ENCODE measurements at regions not wholly inside any gene's neighbourhood (a gene's known extent, or its start where the extent isn't known, plus 50 kb on each side); places are given as distances from the start of the nearest gene placed in this dataset.

DNA sequence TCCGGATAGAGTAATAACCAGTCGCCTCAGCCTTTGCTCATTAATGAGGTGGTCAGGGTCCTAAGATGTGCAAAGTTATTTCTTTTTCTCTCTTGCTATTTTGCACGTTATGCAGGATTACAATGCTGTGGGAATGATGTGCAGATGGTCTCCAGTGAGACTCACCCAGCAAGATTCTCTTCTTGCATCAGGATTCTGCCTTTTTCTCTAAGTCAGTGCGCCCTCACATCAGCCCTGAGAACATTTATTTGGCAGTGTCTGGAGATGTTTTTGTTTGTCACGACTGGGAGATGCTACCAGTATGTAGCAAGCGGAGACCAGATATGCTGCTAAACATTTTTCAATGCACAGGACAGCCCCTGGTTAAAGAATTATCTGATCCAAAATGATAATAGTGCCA, 280.3 kb upstream of the WWC1 start:
- TF ChIP-seq CTCF (IDR thresholded peaks at IDR 0.05) (no peak), EP300 (IDR thresholded peaks at IDR 0.05; ENCODE audit: low read depth) (no peak), POLR2A (IDR thresholded peaks at IDR 0.05) (no peak), POLR2AphosphoS5 (IDR thresholded peaks at IDR 0.05) (no peak)
- Histone ChIP-seq H3K36me3 (no peaks in the 10 kb centered on the region), H3K4me1 (no peaks in the 10 kb centered on the region), H3K9me3 (no peaks in the 10 kb centered on the region), H3K27me3 (no peaks in the 10 kb centered on the region), H3K27ac (no peak overlapping the region), H3K4me3 (no peak overlapping the region)
- in situ Hi-C loops (cut with MboI; ENCODE audit: low pct_ligation_motif_present in 1 of 4, low pct_unique_long_range_greater_than_20kb in 1 of 4, low sequenced_read_pairs in 3 of 4) (no loop called here), intact Hi-C loops (cut with DNase I; ENCODE audit: low total_unique reads) (no loop called here)
- 81 to 85% methylated on average over 3 to 6 of the region's 6 CpGs for WGBS, 2 donors (ENCODE audit: low coverage in 1 of 2)
- DNase-seq, result no peak

- Histone ChIP-seq H3K4me3 (no peak overlapping the region), H3K4me1 (no peaks in the 10 kb centered on the region), H3K9me3 (no peaks in the 10 kb centered on the region), H3K27ac (no peak overlapping the region), H3K36me3 (no peaks in the 10 kb centered on the region), H3K27me3 (no peaks in the 10 kb centered on the region)
- intact Hi-C loops (cut with DNase I; ENCODE audit: low total_unique reads), result no loop called here
- 66 to 79% methylated on average over 3 to 5 of the region's 5 CpGs for WGBS, 2 donors (ENCODE audit: low coverage in 1 of 2)
- in situ Hi-C loops (cut with MboI; ENCODE audit: low pct_ligation_motif_present in 1 of 4, low pct_unique_long_range_greater_than_20kb in 1 of 4, low sequenced_read_pairs in 3 of 4), result no loop called here
- TF ChIP-seq CTCF (IDR thresholded peaks at IDR 0.05), result no peak
- no peak for TF ChIP-seq POLR2AphosphoS5 (IDR thresholded peaks at IDR 0.05)
- no peak for TF ChIP-seq EP300 (IDR thresholded peaks at IDR 0.05; ENCODE audit: low read depth)
- TF ChIP-seq POLR2A (IDR thresholded peaks at IDR 0.05), result no peak
- no peak for DNase-seq
Observed at GRCh38 chr5:168012006-168012405, 279.4 kb upstream of the WWC1 start.

- in situ Hi-C loops (cut with MboI; ENCODE audit: low pct_ligation_motif_present in 1 of 4, low pct_unique_long_range_greater_than_20kb in 1 of 4, low sequenced_read_pairs in 3 of 4) (no loop called here), intact Hi-C loops (cut with DNase I; ENCODE audit: low total_unique reads) (no loop called here)
- Histone ChIP-seq H3K4me3 (no peak overlapping the region), H3K9me3 (no peaks in the 10 kb centered on the region), H3K27ac (no peak overlapping the region), H3K4me1 (no peaks in the 10 kb centered on the region), H3K36me3 (no peaks in the 10 kb centered on the region), H3K27me3 (no peaks in the 10 kb centered on the region)
- TF ChIP-seq EP300 (IDR thresholded peaks at IDR 0.05; ENCODE audit: low read depth), result no peak
- no peak for TF ChIP-seq CTCF (IDR thresholded peaks at IDR 0.05)
- no peak for TF ChIP-seq POLR2AphosphoS5 (IDR thresholded peaks at IDR 0.05)
- no peak for TF ChIP-seq POLR2A (IDR thresholded peaks at IDR 0.05)
- 91 to 94% methylated on average over 4 of the region's 4 CpGs for WGBS, 2 donors (ENCODE audit: low coverage in 1 of 2)
- DNase-seq, result no peak
Observed at GRCh38 chr5:168013546-168013945, 277.9 kb upstream of the WWC1 start.

- H3K27me3 ChIP-seq, result no peaks in the 10 kb centered on the region
- DNase-seq, result no peak
- no peaks in the 10 kb centered on the region for H3K36me3 ChIP-seq
- H3K4me3 ChIP-seq, result no peak overlapping the region
- no peaks in the 10 kb centered on the region for H3K4me1 ChIP-seq
- H3K9me3 ChIP-seq, result no peaks in the 10 kb centered on the region
- 72 to 89% methylated on average over 2 to 5 of the region's 5 CpGs for WGBS, 2 donors (ENCODE audit: low coverage in 1 of 2)
- H3K27ac ChIP-seq, result no peak overlapping the region
- in situ Hi-C loops (cut with MboI; ENCODE audit: low pct_ligation_motif_present in 1 of 4, low pct_unique_long_range_greater_than_20kb in 1 of 4, low sequenced_read_pairs in 3 of 4) (no loop called here), intact Hi-C loops (cut with DNase I; ENCODE audit: low total_unique reads) (no loop called here)
- no peak for TF ChIP-seq POLR2AphosphoS5 (IDR thresholded peaks at IDR 0.05)
Observed at GRCh38 chr5:168014433-168015123, 276.9 kb upstream of the WWC1 start.

DNA sequence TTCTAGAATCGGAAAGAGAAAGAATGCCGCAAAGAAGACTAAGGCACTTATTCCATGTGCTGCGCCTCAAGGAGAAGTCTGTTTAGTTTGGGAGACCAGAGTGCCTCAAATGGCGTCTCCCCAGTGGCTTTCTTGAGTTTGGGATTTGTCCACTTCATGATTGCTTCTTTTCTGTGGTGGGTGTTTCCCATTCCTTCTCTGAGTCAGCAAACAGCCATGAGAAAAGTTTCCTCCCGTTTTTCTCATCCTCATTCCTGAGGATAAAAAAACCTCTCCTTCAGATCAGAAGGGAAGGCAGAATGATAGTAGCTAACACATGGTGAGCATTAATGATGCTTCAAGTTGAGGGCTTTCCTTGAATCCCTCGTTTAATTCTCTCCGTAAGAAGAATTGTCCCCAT, 275.9 kb upstream of the WWC1 start:
- WGBS, 2 donors (ENCODE audit: low coverage in 1 of 2), result 77 to 86% methylated on average over 6 to 7 of the region's 7 CpGs
- H3K36me3 ChIP-seq, result no peaks in the 10 kb centered on the region
- no peak overlapping the region for H3K27ac ChIP-seq
- H3K9me3 ChIP-seq, result no peaks in the 10 kb centered on the region
- intact Hi-C loops (cut with DNase I; ENCODE audit: low total_unique reads) (no loop called here), in situ Hi-C loops (cut with MboI; ENCODE audit: low pct_ligation_motif_present in 1 of 4, low pct_unique_long_range_greater_than_20kb in 1 of 4, low sequenced_read_pairs in 3 of 4) (no loop called here)
- no peak for TF ChIP-seq POLR2AphosphoS5 (IDR thresholded peaks at IDR 0.05)
- TF ChIP-seq POLR2A (IDR thresholded peaks at IDR 0.05), result no peak
- TF ChIP-seq CTCF (IDR thresholded peaks at IDR 0.05), result no peak
- TF ChIP-seq EP300 (IDR thresholded peaks at IDR 0.05; ENCODE audit: low read depth), result no peak
- H3K4me3 ChIP-seq, result no peak overlapping the region
- no peak for DNase-seq
- H3K27me3 ChIP-seq, result no peaks in the 10 kb centered on the region
- H3K4me1 ChIP-seq, result no peaks in the 10 kb centered on the region

Measured in transverse colon (tissue), 4 donors.